Endothelial cell of umbilical vein (primary cell): ENCODE measurements at regions not wholly inside any gene's neighbourhood (a gene's known extent, or its start where the extent isn't known, plus 50 kb on each side); places are given as distances from the start of the nearest gene placed in this dataset.

Source experiments
- BruUV-seq: library from RNA; stranded (reverse); fragments of 400-500 nt; replicated peaks from 2 replicates; lab custom pipeline; 2021; lab: Mats Ljungman, UMichigan
- CTCF ChIA-PET: fragments of 300-600, 350-600 bp; sonication (Branson Sonifier 250); formaldehyde crosslinking; loops from one replicate; lab custom pipeline; 2021; ENCODE audit warnings: antibody characterized with exemption, inconsistent platforms; lab: Charles Lee
- POLR2A ChIA-PET: fragments of 300-600, 350-600 bp; sonication (Branson Sonifier 250); formaldehyde crosslinking; loops from one replicate; lab custom pipeline; 2021; ENCODE audit warnings: antibody characterized with exemption, inconsistent platforms; lab: Charles Lee
- DNase-seq: peaks from one replicate; pipeline ENCODE4 v3.0.0-alpha.2; 2011; ENCODE audit warnings: low read depth, low spot score
- FAIRE-seq: peaks from 2 replicates; lab custom pipeline; 2011; peaks lifted over from hg19 to GRCh38; lab: Jason Lieb, UNC
- H2AFZ ChIP-seq: 2 replicates; pipeline ENCODE4 v1.6.0; 2012; ENCODE audit warnings: low read depth, low read length, control low read depth, inconsistent platforms
- H3K27ac ChIP-seq: 2 replicates; pipeline ENCODE4 v1.5.1; 2011; ENCODE audit warnings: low read depth, mild to moderate bottlenecking, control low read depth, low read length, moderate library complexity; ENCODE audit not compliant: insufficient read depth
- H3K27me3 ChIP-seq, 2 experiments: 2 replicates each; pipeline versions ENCODE4 v1.6.0 to v1.6.1; 2011; ENCODE audit warnings: low read length in 2 of 2, mixed read lengths in 1 of 2; ENCODE audit not compliant: control insufficient read depth in 2 of 2, insufficient read depth in 2 of 2
- H3K36me3 ChIP-seq, 2 experiments: 2 replicates in 1 of 2; 3 replicates in 1 of 2; pipeline ENCODE4 v1.5.1; 2011; ENCODE audit warnings: low read length in 2 of 2, mild to moderate bottlenecking in 1 of 2, moderate library complexity in 1 of 2; ENCODE audit not compliant: control insufficient read depth in 2 of 2, insufficient read depth in 2 of 2; ENCODE audit errors: extremely low read depth in 1 of 2
- H3K4me1 ChIP-seq: 3 replicates; pipeline ENCODE4 v1.5.1; 2011; ENCODE audit warnings: mild to moderate bottlenecking, low read length; ENCODE audit not compliant: control insufficient read depth, insufficient read depth; ENCODE audit errors: extremely low read depth
- H3K4me2 ChIP-seq: 2 replicates; pipeline ENCODE4 v1.6.1; 2011; ENCODE audit warnings: low read length, control low read depth, mixed read lengths; ENCODE audit not compliant: insufficient read depth
- H3K4me3 ChIP-seq, 3 experiments: fragments of 200-600 bp in 1 of 3; sonication (generic), shearing (Covaris generic) in 1 of 3; replicated peaks in 1 of 3; 2 replicates each; pipeline ENCODE4 v1.5.1; 2011 to 2016; ENCODE audit warnings: control low read depth in 3 of 3, low read length in 3 of 3, mild to moderate bottlenecking in 2 of 3, inconsistent platforms in 1 of 3, low read depth in 1 of 3, moderate library complexity in 1 of 3; ENCODE audit not compliant: insufficient read depth in 1 of 3
- H3K79me2 ChIP-seq: 2 replicates; pipeline ENCODE4 v1.6.0; 2012; ENCODE audit warnings: low read length, inconsistent platforms; ENCODE audit not compliant: control insufficient read depth, insufficient read depth
- H3K9ac ChIP-seq: replicated peaks from 2 replicates; pipeline ENCODE3; 2011; ENCODE audit warnings: low read length, control low read depth; ENCODE audit not compliant: insufficient read depth; ENCODE audit errors: extremely low read depth
- H3K9me1 ChIP-seq: replicated peaks from 3 replicates; pipeline ENCODE4 v1.6.0; 2011; ENCODE audit warnings: mild to moderate bottlenecking, low read length; ENCODE audit not compliant: control insufficient read depth, insufficient read depth; ENCODE audit errors: extremely low read depth
- H3K9me3 ChIP-seq: replicated peaks from 2 replicates; pipeline ENCODE4 v1.5.1; 2012; ENCODE audit warnings: low read length, inconsistent platforms; ENCODE audit not compliant: control insufficient read depth, insufficient read depth
- H4K20me1 ChIP-seq: replicated peaks from 2 replicates; pipeline ENCODE3; 2011; ENCODE audit warnings: mild to moderate bottlenecking, low read length; ENCODE audit not compliant: control insufficient read depth, insufficient read depth; ENCODE audit errors: extremely low read depth
- CTCF ChIP-seq, 2 donors: IDR thresholded peaks; 1 replicate in 1 of 2; 2 replicates in 1 of 2; pipeline ENCODE4 v1.5.1; 2011; ENCODE audit warnings: low read length in 2 of 2, mild to moderate bottlenecking in 2 of 2, moderate library complexity in 2 of 2, control low read depth in 1 of 2, inconsistent platforms in 1 of 2, low read depth in 1 of 2; ENCODE audit not compliant: insufficient read depth in 1 of 2; ENCODE audit errors: extremely low read depth in 1 of 2
- EZH2 ChIP-seq: IDR thresholded peaks from 2 replicates; pipeline ENCODE4 v1.6.1; 2012; ENCODE audit warnings: borderline replicate concordance, low read depth, mild to moderate bottlenecking, moderate library complexity, low read length, inconsistent platforms; ENCODE audit not compliant: severe bottlenecking
- FOS ChIP-seq: IDR thresholded peaks from 2 replicates; pipeline ENCODE4 v1.6.1; 2011; ENCODE audit warnings: mild to moderate bottlenecking, low read length, moderate library complexity, borderline replicate concordance; ENCODE audit not compliant: insufficient read depth
- GATA2 ChIP-seq: IDR thresholded peaks from 2 replicates; pipeline ENCODE4 v1.7.0; 2011; ENCODE audit warnings: low read depth, mild to moderate bottlenecking, moderate library complexity, mixed read lengths, low read length; ENCODE audit not compliant: insufficient read length, insufficient read depth
- JUN ChIP-seq: IDR thresholded peaks from 2 replicates; pipeline ENCODE4 v1.6.1; 2011; ENCODE audit warnings: borderline replicate concordance, low read depth; ENCODE audit not compliant: insufficient read length, insufficient read depth
- MYC ChIP-seq: IDR thresholded peaks from one replicate; pipeline ENCODE4 v1.6.1; 2011; ENCODE audit warnings: mild to moderate bottlenecking, low read depth, low read length
- POLR2A ChIP-seq: IDR thresholded peaks from 2 replicates; pipeline ENCODE4 v1.6.1; 2012; ENCODE audit warnings: low read depth, mild to moderate bottlenecking, control low read depth, low read length
- POLR2AphosphoS5 ChIP-seq: IDR thresholded peaks from 2 replicates; pipeline ENCODE4 v1.6.1; 2012; ENCODE audit warnings: low read depth, mild to moderate bottlenecking, control low read depth, low read length, moderate library complexity; ENCODE audit not compliant: insufficient read depth
- dilution Hi-C: fragments of 300-500 bp; cut with MboI; formaldehyde crosslinking; loops from one replicate; pipeline ENCODE4 v1.15.0; 2019; ENCODE audit warnings: low sequenced_read_pairs; ENCODE audit not compliant: extremely low pct_ligation_motif_present
- intact Hi-C: fragments of 100-400 bp; cut with micrococcal nuclease; formaldehyde crosslinking; loops from one replicate; pipeline ENCODE4 v1.10.0; 2022

GRCh38 chr16:65794973-65795372, 571.5 kb upstream of the CDH5 start:
- TF ChIP-seq GATA2 = no peak
- TF ChIP-seq EZH2 = no peak
- no peak for TF ChIP-seq FOS
- no peak for TF ChIP-seq POLR2A
- TF ChIP-seq JUN = no peak
- TF ChIP-seq CTCF (IDR thresholded peaks at IDR 0.05; ENCODE audit: extremely low read depth in 1 of 2, insufficient read depth in 1 of 2, low read depth in 1 of 2, low read length in 2 of 2) = no peak
- TF ChIP-seq POLR2AphosphoS5 = no peak
- TF ChIP-seq MYC = no peak
- intact Hi-C loops = no loop called here
- CTCF ChIA-PET = no interaction called here

More at GRCh38 chr16:65794973-65795372, 571.5 kb upstream of the CDH5 start:
- Histone ChIP-seq H3K9me3 (no peaks in the 10 kb centered on the region), H3K4me2 (no peak overlapping the region), H3K79me2 (no peaks in the 10 kb centered on the region), H3K27ac (no peak overlapping the region), H3K4me3 (no peak overlapping the region), H3K9me1 (no peaks in the 10 kb centered on the region), H3K36me3 (no peaks in the 10 kb centered on the region), H2AFZ (no peak overlapping the region), H3K27me3 (no peaks in the 10 kb centered on the region), H3K4me1 (no peaks in the 10 kb centered on the region), H4K20me1 (no peaks in the 10 kb centered on the region), H3K9ac (no peak overlapping the region)
- no peak for DNase-seq
- no TSS peak for BruUV-seq
- dilution Hi-C loops = no loop called here
- POLR2A ChIA-PET = no interaction called here
- FAIRE-seq = no peak
